ENCODE measurements at regions not wholly inside any gene's neighbourhood (a gene's known extent, or its start where the extent isn't known, plus 50 kb on each side); places are given as distances from the start of the nearest gene placed in this dataset.
A peak's percentile ranks its signal among the peaks of the same experiment; 100 is the strongest.

DNA sequence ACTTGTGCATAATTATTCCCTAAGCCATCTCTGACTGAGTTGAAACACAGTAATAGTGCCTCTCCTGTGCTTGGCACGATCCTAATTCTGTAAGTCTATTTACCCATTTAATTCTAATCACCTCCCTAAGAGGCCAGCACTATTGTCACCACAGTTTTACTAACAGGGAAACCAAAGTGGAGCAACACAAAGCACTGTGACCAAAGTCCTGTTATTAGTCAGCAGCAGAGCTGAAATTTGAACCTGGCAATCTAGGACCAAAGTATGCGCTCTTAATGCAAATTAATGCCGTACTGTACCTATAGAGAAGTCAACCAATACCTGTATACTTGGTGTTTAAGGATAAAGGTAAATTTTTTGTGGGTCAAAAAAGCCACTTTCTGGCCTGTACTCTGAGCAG lies 77.1 kb upstream of the CNTLN start:
- DNase-seq (ENCODE audit: low read depth): no peak
- no peak overlapping the region for H3K4me3 ChIP-seq (ENCODE audit: low read depth, low read length)
- TF ChIP-seq, protein P1, sequence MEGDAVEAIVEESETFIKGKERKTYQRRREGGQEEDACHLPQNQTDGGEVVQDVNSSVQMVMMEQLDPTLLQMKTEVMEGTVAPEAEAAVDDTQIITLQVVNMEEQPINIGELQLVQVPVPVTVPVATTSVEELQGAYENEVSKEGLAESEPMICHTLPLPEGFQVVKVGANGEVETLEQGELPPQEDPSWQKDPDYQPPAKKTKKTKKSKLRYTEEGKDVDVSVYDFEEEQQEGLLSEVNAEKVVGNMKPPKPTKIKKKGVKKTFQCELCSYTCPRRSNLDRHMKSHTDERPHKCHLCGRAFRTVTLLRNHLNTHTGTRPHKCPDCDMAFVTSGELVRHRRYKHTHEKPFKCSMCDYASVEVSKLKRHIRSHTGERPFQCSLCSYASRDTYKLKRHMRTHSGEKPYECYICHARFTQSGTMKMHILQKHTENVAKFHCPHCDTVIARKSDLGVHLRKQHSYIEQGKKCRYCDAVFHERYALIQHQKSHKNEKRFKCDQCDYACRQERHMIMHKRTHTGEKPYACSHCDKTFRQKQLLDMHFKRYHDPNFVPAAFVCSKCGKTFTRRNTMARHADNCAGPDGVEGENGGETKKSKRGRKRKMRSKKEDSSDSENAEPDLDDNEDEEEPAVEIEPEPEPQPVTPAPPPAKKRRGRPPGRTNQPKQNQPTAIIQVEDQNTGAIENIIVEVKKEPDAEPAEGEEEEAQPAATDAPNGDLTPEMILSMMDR (IDR thresholded peaks at IDR 0.05; ENCODE audit: insufficient read depth, low read length): no peak

DNA sequence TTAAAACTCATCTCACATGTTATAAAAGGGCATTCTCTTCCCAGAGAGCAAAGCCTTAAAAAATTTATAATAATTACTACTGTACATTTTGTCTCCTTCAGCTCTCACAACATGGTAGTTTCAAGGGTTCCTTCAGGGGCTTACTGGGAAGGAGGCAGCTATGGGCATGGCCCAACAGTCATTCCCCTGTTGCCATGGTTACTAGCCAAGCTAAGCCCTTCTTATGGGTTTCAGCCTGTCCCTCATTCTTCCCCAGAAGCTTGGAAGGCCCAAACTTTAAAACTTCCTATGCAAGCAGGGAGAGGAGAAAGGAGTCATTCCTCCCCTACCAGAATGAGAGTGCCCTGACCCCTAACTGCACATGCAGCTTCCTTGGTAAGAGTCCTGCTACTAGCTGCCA lies 82.2 kb upstream of the CNTLN start:
- no peak for DNase-seq (ENCODE audit: low read depth)
- no peak overlapping the region for H3K4me3 ChIP-seq (ENCODE audit: low read depth, low read length)
- TF ChIP-seq, protein P1 (IDR thresholded peaks at IDR 0.05; ENCODE audit: insufficient read depth, low read length): no peak

DNA sequence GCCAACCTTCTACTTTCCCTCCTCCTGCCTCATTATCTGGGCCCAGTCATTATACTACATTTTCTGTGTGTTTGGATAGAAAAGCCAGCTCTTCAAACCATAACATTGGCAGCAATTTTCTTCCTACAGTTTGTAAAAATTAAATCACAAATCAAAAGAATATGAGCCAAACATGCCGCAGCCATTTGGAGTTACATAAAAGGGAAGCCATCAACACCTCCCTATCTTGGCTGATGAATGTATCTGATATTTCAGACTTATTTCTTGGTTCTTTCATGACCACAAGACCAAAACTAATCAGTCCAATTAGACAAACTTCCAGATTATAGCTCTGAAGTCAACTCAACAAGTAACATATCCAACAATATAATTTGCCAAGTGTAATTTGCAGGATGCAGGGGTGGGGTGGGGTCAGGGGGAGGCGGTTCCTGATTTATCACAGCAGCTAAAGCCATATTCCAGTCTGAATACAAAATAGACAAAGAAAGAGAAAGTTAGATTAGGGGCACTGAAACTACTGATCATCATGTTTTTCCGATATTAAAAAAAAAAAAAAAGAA lies 89.4 kb upstream of the CNTLN start:
- TF ChIP-seq, protein P1 (IDR thresholded peaks at IDR 0.05; ENCODE audit: insufficient read depth, low read length): no peak
- no peak for DNase-seq (ENCODE audit: low read depth)
- H3K4me3 ChIP-seq (ENCODE audit: low read depth, low read length): no peak overlapping the region

DNA sequence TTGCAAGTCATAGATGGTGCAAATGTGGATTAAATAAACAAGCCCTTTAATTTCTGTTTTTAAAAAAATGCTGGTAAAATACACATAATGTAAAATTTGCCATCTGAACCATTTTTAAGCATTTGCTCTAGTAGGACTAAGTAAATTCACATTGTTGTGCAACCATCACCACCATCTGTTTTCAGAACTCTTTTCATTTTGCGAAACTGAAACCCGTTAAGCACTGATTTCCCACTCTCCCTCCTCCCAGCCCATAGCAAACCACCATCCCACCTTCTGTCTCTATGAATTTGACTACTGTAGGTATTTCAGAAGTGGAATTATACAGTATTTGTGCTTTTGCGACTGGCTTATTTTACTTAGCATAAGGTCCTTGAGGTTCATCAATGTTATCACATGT lies 103.3 kb upstream of the CNTLN start:
- no peak for DNase-seq (ENCODE audit: low read depth)
- H3K4me3 ChIP-seq (ENCODE audit: low read depth, low read length): no peak overlapping the region
- TF ChIP-seq, protein P1 (IDR thresholded peaks at IDR 0.05; ENCODE audit: insufficient read depth, low read length): no peak

DNA sequence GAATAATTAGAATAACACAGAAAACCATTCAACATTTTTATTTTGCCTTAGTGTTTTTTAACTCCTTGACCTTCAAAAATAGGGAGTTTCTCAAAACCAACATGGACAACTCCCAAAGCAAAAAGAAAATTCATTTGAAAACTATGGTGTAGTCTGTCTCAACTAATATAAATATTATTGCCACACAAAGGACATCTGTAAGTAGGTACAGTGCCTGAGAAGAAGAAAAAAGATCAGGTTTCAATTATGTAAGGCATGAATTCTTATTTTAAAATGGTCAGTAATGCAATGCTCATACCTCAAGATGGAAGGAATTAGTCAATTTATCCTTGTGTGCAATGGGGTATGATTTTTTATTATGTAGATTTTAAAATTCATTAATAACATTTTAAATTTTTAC lies 109.6 kb upstream of the CNTLN start:
- H3K4me3 ChIP-seq (ENCODE audit: low read depth, low read length): no peak overlapping the region
- TF ChIP-seq, protein P1 (IDR thresholded peaks at IDR 0.05; ENCODE audit: insufficient read depth, low read length): no peak
- DNase-seq (ENCODE audit: low read depth): no peak

DNA sequence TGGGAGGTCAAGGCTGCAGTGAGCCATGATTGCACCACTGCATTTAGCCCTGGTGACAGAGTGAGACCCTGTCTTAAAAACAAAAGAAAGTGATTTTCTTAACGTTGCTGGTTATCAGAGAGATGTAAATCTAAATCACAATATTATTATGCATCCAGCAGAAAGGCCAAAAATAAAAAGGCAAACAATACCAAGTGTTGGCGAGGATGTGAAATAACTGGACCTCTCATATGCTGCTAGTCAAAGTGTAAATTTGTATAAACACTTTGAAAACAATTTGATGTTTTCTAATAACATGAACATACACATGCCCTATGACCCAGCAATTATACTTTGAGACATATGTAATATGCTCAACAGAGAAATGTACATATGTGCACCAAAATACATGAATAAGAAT lies 110.7 kb upstream of the CNTLN start:
- no peak for DNase-seq (ENCODE audit: low read depth)
- TF ChIP-seq, protein P1 (IDR thresholded peaks at IDR 0.05; ENCODE audit: insufficient read depth, low read length): no peak
- no peak overlapping the region for H3K4me3 ChIP-seq (ENCODE audit: low read depth, low read length)

DNA sequence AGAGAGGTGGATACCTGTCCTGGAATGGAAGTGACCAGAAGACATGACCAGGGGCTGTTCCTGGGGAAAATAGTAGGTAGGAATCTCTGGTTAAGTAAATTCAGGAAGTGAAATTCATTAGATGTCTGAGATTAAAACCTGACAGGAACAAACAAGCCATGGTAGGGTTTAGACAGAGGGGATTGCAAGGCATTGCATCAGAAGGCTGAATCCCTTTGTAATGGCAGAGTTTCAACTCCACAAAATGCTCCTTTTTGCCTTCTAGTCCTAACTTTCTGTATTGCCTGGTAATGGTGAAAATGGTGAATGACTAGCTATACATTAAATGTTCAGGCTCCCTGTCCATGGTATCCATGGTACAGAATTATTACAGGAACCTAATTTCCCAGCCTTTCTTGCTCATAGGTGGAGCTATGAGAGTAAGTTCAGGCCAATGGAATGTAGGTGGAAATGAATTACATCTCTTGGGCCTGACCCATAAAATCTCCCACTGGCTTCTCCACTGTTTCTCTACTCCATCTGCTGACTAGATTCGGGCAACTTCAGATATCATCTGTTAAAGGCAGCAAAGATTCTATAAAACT lies 113.4 kb upstream of the CNTLN start:
- H3K4me3 ChIP-seq (ENCODE audit: low read depth, low read length): no peak overlapping the region
- peak; percentile 87 for DNase-seq (ENCODE audit: low read depth)
- TF ChIP-seq, protein P1 (IDR thresholded peaks at IDR 0.05; ENCODE audit: insufficient read depth, low read length): no peak
